ENCODE measurements at regions not wholly inside any gene's neighbourhood (a gene's known extent, or its start where the extent isn't known, plus 50 kb on each side); places are given as distances from the start of the nearest gene placed in this dataset.
"Not testable (repeated sequence)": the region's sequence is repeated elsewhere in the genome, so short reads cannot be mapped to it uniquely, and the experiment has no call there.

DNA sequence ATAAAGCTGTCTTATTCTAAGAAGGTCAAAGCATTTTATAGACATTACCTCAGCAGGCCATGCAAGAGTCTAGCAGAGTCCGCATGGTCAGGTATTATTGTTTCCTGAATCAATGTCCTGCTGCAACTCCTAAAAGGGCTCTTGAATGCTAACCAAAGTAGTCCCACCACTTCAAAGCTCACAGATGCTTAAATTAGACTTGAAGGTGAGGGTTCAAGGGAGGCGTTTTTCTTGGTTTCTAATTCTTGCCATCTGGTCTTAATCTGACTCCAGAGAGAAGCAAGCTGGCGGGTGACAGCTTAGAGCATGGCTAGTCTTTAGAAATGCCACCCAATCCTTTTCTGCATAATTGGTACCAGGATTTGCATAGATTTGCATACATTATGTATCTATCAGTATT, 226.3 kb downstream of the MREG start:
- H3K4me1 ChIP-seq (ENCODE audit: control insufficient read depth in 2 of 2, insufficient read depth in 2 of 2, low read length in 2 of 2): no peaks in the 10 kb centered on the region
- H3K9me3 ChIP-seq (ENCODE audit: control insufficient read depth in 2 of 2, insufficient read depth in 1 of 2, low read length in 1 of 2): no peaks in the 10 kb centered on the region
- H3K27ac ChIP-seq (ENCODE audit: low read depth in 1 of 2, low read length in 1 of 2): no peak overlapping the region
- no peak overlapping the region for H3K4me3 ChIP-seq (ENCODE audit: low read length in 2 of 2)
- H3K36me3 ChIP-seq (ENCODE audit: control insufficient read depth in 2 of 2, insufficient read depth in 2 of 2, low read length in 1 of 2): no peaks in the 10 kb centered on the region
- H3K27me3 ChIP-seq (ENCODE audit: control insufficient read depth in 2 of 2, insufficient read depth in 1 of 2, low read length in 1 of 2): no peaks in the 10 kb centered on the region
- WGBS: 84% methylated on average over 3 of the region's 3 CpGs
- DNase-seq (ENCODE audit: low read depth in 6 of 9, low spot score in 9 of 9): no peak

GRCh38 chr2:215784371-215784783, 229.0 kb downstream of the MREG start:
- no peaks in the 10 kb centered on the region for H3K9me3 ChIP-seq (ENCODE audit: control insufficient read depth in 2 of 2, insufficient read depth in 1 of 2, low read length in 1 of 2)
- no peaks in the 10 kb centered on the region for H3K36me3 ChIP-seq (ENCODE audit: control insufficient read depth in 2 of 2, insufficient read depth in 2 of 2, low read length in 1 of 2)
- H3K27ac ChIP-seq (ENCODE audit: low read depth in 1 of 2, low read length in 1 of 2): no peak overlapping the region
- DNase-seq (ENCODE audit: low read depth in 6 of 9, low spot score in 9 of 9): no peak
- 97% methylated on average over 3 of the region's 3 CpGs for WGBS
- no peak overlapping the region for H3K4me3 ChIP-seq (ENCODE audit: low read length in 2 of 2)
- no peaks in the 10 kb centered on the region for H3K4me1 ChIP-seq (ENCODE audit: control insufficient read depth in 2 of 2, insufficient read depth in 2 of 2, low read length in 2 of 2)
- no peaks in the 10 kb centered on the region for H3K27me3 ChIP-seq (ENCODE audit: control insufficient read depth in 2 of 2, insufficient read depth in 1 of 2, low read length in 1 of 2)

DNA sequence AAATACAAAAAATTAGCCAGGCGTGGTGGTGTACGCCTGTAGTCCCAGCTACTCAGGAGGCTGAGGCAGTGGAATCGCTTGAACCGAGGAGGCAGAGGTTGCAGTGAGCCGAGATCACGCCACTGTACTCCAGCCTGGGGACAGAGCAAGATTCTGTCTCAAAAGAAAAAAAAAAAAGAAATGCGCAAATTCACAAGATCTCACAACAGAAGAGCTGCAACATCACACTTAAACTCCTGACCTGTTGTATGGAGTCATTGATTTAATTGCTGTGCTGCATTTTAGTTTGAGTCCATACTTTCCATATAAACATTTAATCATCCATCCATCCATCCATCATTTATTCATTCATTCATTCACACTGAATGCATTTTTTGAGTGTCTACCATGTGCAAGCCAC, 229.7 kb downstream of the MREG start:
- 97% methylated on average over 7 of the region's 7 CpGs for WGBS
- H3K4me1 ChIP-seq (ENCODE audit: control insufficient read depth in 2 of 2, insufficient read depth in 2 of 2, low read length in 2 of 2); H3K4me3 ChIP-seq (ENCODE audit: low read length in 2 of 2); H3K27ac ChIP-seq (ENCODE audit: low read depth in 1 of 2, low read length in 1 of 2); H3K36me3 ChIP-seq (ENCODE audit: control insufficient read depth in 2 of 2, insufficient read depth in 2 of 2, low read length in 1 of 2); H3K9me3 ChIP-seq (ENCODE audit: control insufficient read depth in 2 of 2, insufficient read depth in 1 of 2, low read length in 1 of 2); DNase-seq (ENCODE audit: low read depth in 6 of 9, low spot score in 9 of 9); H3K27me3 ChIP-seq (ENCODE audit: control insufficient read depth in 2 of 2, insufficient read depth in 1 of 2, low read length in 1 of 2): not testable (repeated sequence)

GRCh38 chr2:215782965-215783364, 230.4 kb downstream of the MREG start:
- 98% methylated on average over 2 of the region's 2 CpGs for WGBS
- no peak overlapping the region for H3K27ac ChIP-seq (ENCODE audit: low read depth in 1 of 2, low read length in 1 of 2)

DNA sequence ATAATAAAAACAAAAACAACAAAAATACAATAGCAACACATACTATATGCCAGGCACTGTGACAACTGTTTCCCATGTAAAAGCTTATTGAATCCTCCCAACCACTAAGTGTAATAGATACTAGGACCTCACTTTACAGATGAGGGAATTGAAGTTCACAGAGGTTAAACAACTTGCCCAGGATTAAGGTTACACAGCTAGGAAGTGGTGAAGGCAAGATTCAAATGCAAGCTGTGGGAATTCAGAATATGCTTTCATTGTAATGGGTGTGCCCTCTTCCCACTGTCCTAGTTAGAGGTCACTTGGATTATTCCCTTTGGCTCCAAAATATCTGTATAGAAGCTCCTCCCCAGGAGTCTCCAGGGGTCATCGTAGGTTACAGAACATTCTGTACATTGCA, 231.1 kb downstream of the MREG start:
- H3K27ac ChIP-seq (ENCODE audit: low read depth in 1 of 2, low read length in 1 of 2): no peak overlapping the region
- H3K4me1 ChIP-seq (ENCODE audit: control insufficient read depth in 2 of 2, insufficient read depth in 2 of 2, low read length in 2 of 2): no peaks in the 10 kb centered on the region
- no peaks in the 10 kb centered on the region for H3K36me3 ChIP-seq (ENCODE audit: control insufficient read depth in 2 of 2, insufficient read depth in 2 of 2, low read length in 1 of 2)
- 94% methylated on average over 1 of the region's 1 CpG for WGBS
- DNase-seq (ENCODE audit: low read depth in 6 of 9, low spot score in 9 of 9): no peak
- H3K4me3 ChIP-seq (ENCODE audit: low read length in 2 of 2): no peak overlapping the region
- H3K9me3 ChIP-seq (ENCODE audit: control insufficient read depth in 2 of 2, insufficient read depth in 1 of 2, low read length in 1 of 2): no peaks in the 10 kb centered on the region
- H3K27me3 ChIP-seq (ENCODE audit: control insufficient read depth in 2 of 2, insufficient read depth in 1 of 2, low read length in 1 of 2): no peaks in the 10 kb centered on the region

More at GRCh38 chr2:215782965-215783364, 230.4 kb downstream of the MREG start:
- no peaks in the 10 kb centered on the region for H3K4me1 ChIP-seq (ENCODE audit: control insufficient read depth in 2 of 2, insufficient read depth in 2 of 2, low read length in 2 of 2)
- no peaks in the 10 kb centered on the region for H3K9me3 ChIP-seq (ENCODE audit: control insufficient read depth in 2 of 2, insufficient read depth in 1 of 2, low read length in 1 of 2)
- DNase-seq (ENCODE audit: low read depth in 6 of 9, low spot score in 9 of 9): no peak
- H3K27me3 ChIP-seq (ENCODE audit: control insufficient read depth in 2 of 2, insufficient read depth in 1 of 2, low read length in 1 of 2): no peaks in the 10 kb centered on the region
- H3K36me3 ChIP-seq (ENCODE audit: control insufficient read depth in 2 of 2, insufficient read depth in 2 of 2, low read length in 1 of 2): no peaks in the 10 kb centered on the region
- no peak overlapping the region for H3K4me3 ChIP-seq (ENCODE audit: low read length in 2 of 2)

GRCh38 chr2:215780907-215781685, 232.3 kb downstream of the MREG start:
- Histone ChIP-seq H3K27ac (ENCODE audit: low read depth in 1 of 2, low read length in 1 of 2) (no peak overlapping the region), H3K9me3 (ENCODE audit: control insufficient read depth in 2 of 2, insufficient read depth in 1 of 2, low read length in 1 of 2) (no peaks in the 10 kb centered on the region), H3K4me3 (ENCODE audit: low read length in 2 of 2) (no peak overlapping the region), H3K36me3 (ENCODE audit: control insufficient read depth in 2 of 2, insufficient read depth in 2 of 2, low read length in 1 of 2) (no peaks in the 10 kb centered on the region), H3K27me3 (ENCODE audit: control insufficient read depth in 2 of 2, insufficient read depth in 1 of 2, low read length in 1 of 2) (no peaks in the 10 kb centered on the region), H3K4me1 (ENCODE audit: control insufficient read depth in 2 of 2, insufficient read depth in 2 of 2, low read length in 2 of 2) (no peaks in the 10 kb centered on the region)
- WGBS: 87% methylated on average over 3 of the region's 3 CpGs
- no peak for DNase-seq (ENCODE audit: low read depth in 6 of 9, low spot score in 9 of 9)

DNA sequence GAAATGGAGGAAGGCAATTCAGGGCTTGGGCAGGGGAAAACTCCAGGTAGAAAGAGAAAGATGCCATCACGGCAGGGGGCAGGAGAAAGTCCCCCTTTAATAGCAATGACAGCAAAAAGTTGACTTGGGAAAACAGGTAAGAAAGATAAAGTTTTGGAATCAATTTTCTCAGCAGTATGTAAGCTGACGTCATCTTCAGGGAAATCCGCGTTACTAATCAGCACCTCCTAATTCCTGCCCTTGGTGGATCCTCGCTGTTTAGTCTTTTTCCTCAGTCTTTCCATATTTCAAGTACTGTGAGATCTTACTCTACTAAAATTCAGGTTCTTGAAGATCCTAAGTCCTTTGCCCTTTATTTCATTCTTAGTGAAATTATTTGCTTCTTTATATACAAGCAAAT, 233.0 kb downstream of the MREG start:
- Histone ChIP-seq H3K36me3 (ENCODE audit: control insufficient read depth in 2 of 2, insufficient read depth in 2 of 2, low read length in 1 of 2) (no peaks in the 10 kb centered on the region), H3K9me3 (ENCODE audit: control insufficient read depth in 2 of 2, insufficient read depth in 1 of 2, low read length in 1 of 2) (no peaks in the 10 kb centered on the region), H3K4me1 (ENCODE audit: control insufficient read depth in 2 of 2, insufficient read depth in 2 of 2, low read length in 2 of 2) (no peaks in the 10 kb centered on the region), H3K4me3 (ENCODE audit: low read length in 2 of 2) (no peak overlapping the region), H3K27ac (ENCODE audit: low read depth in 1 of 2, low read length in 1 of 2) (no peak overlapping the region), H3K27me3 (ENCODE audit: control insufficient read depth in 2 of 2, insufficient read depth in 1 of 2, low read length in 1 of 2) (no peaks in the 10 kb centered on the region)
- DNase-seq (ENCODE audit: low read depth in 6 of 9, low spot score in 9 of 9): no peak
- WGBS: 89% methylated on average over 5 of the region's 5 CpGs

- Histone ChIP-seq H3K36me3 (ENCODE audit: control insufficient read depth in 2 of 2, insufficient read depth in 2 of 2, low read length in 1 of 2) (no peaks in the 10 kb centered on the region), H3K4me3 (ENCODE audit: low read length in 2 of 2) (no peak overlapping the region), H3K4me1 (ENCODE audit: control insufficient read depth in 2 of 2, insufficient read depth in 2 of 2, low read length in 2 of 2) (no peaks in the 10 kb centered on the region), H3K27me3 (ENCODE audit: control insufficient read depth in 2 of 2, insufficient read depth in 1 of 2, low read length in 1 of 2) (no peaks in the 10 kb centered on the region), H3K9me3 (ENCODE audit: control insufficient read depth in 2 of 2, insufficient read depth in 1 of 2, low read length in 1 of 2) (no peaks in the 10 kb centered on the region), H3K27ac (ENCODE audit: low read depth in 1 of 2, low read length in 1 of 2) (no peak overlapping the region)
- no peak for DNase-seq (ENCODE audit: low read depth in 6 of 9, low spot score in 9 of 9)
- 95% methylated on average over 3 of the region's 3 CpGs for WGBS
Observed at GRCh38 chr2:215779912-215780311, 233.4 kb downstream of the MREG start.

DNA sequence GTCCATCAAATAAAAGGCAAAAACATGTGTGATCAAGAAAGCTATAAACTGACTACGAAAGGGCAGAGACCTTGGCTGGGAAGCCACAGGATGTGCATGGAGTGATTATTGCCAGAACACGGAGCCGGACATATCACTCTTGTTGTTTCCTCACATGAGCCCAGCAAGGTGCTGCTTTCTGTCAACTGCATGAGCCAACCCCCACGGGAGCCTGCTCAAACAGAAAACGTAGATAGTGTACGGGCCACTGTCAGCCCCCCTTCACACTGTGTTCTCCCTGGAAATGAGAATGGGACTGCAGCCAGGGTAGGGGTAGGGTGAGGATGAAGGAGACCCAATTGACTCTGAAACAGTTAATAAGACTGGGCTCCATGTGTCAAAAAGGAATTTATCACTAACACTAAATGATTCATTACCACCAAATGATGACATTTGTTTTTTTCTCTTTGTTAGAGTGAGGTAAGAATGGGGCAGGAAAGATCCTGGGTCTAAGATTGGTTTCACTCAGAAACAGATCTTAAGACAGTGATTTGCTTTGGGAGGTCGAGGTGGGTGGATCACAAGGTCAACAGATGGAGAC, 235.8 kb downstream of the MREG start:
- Histone ChIP-seq H3K27ac (ENCODE audit: low read depth in 1 of 2, low read length in 1 of 2) (no peak overlapping the region), H3K4me1 (ENCODE audit: control insufficient read depth in 2 of 2, insufficient read depth in 2 of 2, low read length in 2 of 2) (no peaks in the 10 kb centered on the region), H3K9me3 (ENCODE audit: control insufficient read depth in 2 of 2, insufficient read depth in 1 of 2, low read length in 1 of 2) (no peaks in the 10 kb centered on the region), H3K27me3 (ENCODE audit: control insufficient read depth in 2 of 2, insufficient read depth in 1 of 2, low read length in 1 of 2) (no peaks in the 10 kb centered on the region), H3K4me3 (ENCODE audit: low read length in 2 of 2) (no peak overlapping the region), H3K36me3 (ENCODE audit: control insufficient read depth in 2 of 2, insufficient read depth in 2 of 2, low read length in 1 of 2) (no peaks in the 10 kb centered on the region)
- 94% methylated on average over 7 of the region's 7 CpGs for WGBS
- DNase-seq (ENCODE audit: low read depth in 6 of 9, low spot score in 9 of 9): no peak

Measured in thymus (tissue), 11 donors.